Ovary (tissue), 3 donors: ENCODE measurements at regions not wholly inside any gene's neighbourhood (a gene's known extent, or its start where the extent isn't known, plus 50 kb on each side); places are given as distances from the start of the nearest gene placed in this dataset.
"Not testable (repeated sequence)": the region's sequence is repeated elsewhere in the genome, so short reads cannot be mapped to it uniquely, and the experiment has no call there.

Experiments used
- CTCF ChIP-seq, 3 donors: fragments of 450-650 bp in 2 of 3; fragments of 200-600 bp in 1 of 3; IDR thresholded peaks; one replicate each; pipeline versions ENCODE4 v1.5.1 to v1.8.0; 2016 to 2022; ENCODE audit warnings: antibody characterized with exemption in 3 of 3, mild to moderate bottlenecking in 1 of 3
- EP300 ChIP-seq: sonication (generic); formaldehyde crosslinking; IDR thresholded peaks from one replicate; pipeline ENCODE4 v1.6.1; 2017; ENCODE audit warnings: antibody characterized with exemption
- POLR2A ChIP-seq: fragments of 450-650 bp; IDR thresholded peaks from one replicate; pipeline ENCODE4 v1.6.1; 2017; ENCODE audit warnings: antibody characterized with exemption, mild to moderate bottlenecking, moderate library complexity
- donor health status: DM: no; HTN: no; CAD: no.

GRCh38 chr2:87515875-87516274, 232.0 kb upstream of the PLGLB2 start:
- TF ChIP-seq CTCF (IDR thresholded peaks at IDR 0.05); POLR2A; EP300: not testable (repeated sequence)
